Fibroblast of skin of abdomen (primary cell): ENCODE measurements at regions not wholly inside any gene's neighbourhood (a gene's known extent, or its start where the extent isn't known, plus 50 kb on each side); places are given as distances from the start of the nearest gene placed in this dataset.

ENCODE experiments used
- DNase-seq: peaks from one replicate; pipeline ENCODE4 v3.0.0-alpha.2; 2013

DNA sequence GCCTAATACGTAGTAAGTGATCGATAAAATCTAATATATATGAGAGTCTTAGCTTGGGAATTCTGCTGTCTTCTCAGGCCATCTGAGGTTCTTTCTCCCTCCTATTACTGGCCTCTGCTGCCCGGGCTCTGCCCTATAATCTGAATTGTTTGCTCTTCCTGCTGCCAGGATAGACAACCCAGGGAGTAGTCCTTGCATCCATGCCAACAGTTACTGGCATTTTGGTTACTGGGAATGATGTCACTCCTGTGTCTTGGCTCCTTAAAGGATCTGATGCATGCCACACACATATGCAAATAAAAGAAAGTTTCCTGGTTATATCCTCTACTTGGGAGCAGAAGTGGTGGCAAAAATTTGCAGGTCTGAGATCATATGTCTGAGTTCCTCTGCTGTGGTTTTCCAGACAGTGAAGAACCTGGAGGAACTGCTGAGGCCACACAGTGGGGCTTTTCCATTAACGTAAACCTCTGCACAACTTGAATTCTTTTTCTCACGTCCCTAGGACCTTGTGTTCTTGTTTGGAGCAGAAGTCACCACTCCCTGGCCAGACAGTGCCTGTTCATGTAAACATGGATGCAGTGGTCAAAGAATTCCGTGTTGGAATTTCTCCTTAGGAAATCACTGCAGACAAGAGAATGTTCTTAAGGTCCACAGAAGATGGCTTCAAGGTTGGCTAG is 320.6 kb upstream of the TBX3 start:
- DNase-seq, result no peak

DNA sequence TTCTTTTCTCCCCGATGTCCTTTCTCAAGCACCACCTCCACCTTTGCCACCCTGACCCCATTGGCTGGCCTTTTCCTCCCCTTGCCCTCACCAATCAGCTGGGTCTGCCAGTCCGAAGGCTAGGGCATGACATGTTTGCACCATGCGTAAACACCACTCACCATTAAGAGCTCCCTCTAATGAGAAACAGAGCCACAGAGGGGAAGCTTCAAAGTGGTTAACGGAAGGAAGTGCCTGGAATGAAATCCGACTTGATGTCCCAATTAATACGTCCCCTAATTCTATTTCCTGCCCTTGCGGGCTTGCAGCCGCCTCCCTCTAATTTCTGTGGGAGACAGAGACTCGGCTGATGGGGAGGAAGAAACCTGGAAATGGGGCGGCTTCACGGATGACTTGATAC is 318.5 kb upstream of the TBX3 start:
- DNase-seq, result peak; percentile 16

DNA sequence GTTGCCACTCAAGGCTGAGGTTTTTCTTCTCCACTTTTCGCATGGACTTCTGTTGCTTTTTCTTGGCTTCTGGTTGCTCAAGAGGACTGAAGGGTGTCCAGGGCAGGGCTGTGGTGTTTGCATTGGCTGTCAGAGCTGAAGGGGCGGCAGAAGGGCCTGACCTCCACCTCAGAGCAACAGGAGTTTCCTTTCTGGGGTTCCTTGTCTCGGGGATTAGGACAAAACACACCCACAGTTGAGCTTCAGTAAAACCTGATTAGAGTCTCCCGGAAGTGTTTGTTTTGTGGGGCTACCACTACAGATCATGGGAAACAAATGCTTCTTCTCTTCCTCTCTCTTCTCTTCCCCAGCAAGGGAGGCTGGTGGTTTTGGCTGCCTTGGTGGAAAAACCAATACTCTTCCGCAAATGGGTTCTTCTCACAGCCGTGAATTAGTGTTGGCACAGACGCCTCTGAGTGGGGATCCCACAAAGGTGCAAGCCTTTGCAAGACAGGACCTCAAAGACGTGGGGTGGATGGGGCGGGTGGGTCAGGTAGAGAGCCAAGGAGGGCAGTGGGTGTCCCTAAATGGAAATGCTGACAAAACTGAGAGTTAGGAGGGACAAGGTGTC is 317.7 kb upstream of the TBX3 start:
- DNase-seq, result no peak

DNA sequence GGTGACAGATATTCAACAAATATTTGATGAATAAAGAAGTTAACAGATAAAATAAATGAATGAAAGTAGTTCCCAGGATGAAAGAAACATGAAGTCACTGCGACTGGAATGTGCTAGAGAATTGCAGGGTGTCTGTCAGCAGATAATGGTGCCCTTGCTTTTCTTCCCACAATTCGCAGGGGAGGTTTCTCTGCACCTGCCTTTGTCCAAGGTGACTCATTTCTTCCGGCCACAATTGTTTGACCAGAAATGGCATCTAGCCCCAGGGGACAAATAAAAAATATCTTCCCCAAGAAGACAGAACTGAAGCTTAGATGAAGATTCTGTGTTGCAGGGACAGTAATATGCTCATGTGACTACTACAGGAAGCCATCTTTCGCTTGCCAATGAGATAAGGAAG is 316.1 kb upstream of the TBX3 start:
- DNase-seq, result peak; percentile 22

DNA sequence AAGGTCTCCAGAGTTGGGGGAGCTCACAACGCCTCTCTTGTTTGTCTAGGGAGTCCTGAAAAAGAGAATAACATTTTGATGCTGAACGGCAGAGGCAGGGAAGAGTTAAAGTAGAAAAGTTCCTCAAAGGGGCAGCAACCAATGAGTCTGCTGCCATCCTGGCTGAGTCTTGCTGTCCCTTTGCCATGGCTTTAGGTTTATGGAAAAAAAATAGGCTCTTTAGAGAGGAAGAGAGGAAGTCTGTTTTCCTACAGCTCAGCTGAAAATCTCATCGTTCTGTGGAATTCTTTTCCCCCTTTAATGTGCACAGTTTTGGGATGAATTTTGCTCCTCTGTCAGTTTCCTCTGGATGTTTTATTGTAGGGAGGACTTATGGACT is 314.8 kb upstream of the TBX3 start:
- DNase-seq, result no peak

DNA sequence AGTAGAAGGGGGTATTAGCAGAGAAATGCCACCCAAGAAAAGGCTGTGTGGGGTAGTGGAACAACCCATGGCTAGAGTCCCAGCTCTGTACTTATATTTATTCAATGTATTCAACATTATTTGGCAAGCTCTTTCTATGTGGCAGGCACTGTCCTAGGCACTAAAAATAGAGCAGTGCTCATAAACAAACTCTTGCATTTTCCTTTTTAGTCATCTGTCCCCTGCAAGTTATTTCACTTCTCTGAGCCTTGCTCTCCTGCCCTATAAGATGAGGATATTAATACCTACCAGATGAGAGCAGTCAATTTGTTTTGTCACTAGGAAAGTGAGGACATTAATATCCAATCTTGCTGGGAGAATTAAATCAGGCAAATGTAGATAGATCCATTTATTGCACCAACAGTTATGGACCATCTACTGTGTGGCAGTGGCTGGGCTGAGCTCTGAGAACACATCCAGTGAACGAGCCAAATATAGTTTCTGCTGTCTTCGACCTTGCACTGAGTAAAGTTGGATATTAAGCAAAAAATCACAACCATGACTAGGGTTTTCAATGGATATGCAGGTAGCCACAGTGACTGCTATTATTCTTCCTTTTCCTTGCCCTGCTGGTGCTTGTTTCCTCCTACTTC is 314.3 kb upstream of the TBX3 start:
- no peak for DNase-seq

DNA sequence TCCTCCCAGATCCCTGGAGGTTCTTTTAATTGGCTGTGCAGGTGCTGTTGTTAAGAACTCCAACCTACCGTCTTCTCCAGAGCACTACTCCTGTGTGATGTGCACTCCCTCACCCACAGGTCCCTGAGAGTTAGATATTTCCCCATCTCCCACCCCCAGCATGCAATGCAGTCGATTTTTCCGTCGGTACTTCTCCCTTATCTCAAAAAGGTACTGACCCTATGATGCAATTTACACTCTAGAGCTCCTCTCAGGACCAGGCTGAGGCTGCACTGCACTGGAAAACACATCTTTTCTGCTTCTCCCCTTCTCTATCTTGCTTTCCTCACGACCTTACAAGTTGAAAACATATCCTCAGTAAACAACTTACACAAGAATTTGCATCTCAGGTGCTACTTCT is 312.4 kb upstream of the TBX3 start:
- no peak for DNase-seq

DNA sequence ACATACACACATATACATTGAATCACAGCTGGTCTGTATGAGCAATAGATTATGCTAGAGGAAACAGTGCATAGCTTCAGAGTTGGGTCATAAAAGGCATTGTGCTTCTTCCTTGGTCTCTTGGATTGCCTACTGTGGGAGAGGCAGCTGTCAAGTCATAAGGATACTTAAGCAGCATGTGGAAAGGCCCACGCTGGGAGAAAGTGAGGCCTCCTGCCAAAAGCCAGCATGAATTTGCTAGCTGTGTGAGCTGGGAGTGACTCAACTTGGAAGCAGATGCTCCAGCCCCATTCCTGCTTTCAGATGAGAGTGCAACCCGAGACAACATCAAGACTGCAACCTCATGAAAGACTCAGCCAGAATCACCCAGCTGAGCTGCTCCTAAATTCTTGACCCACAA is 311.9 kb upstream of the TBX3 start:
- DNase-seq, result peak; percentile 52

DNA sequence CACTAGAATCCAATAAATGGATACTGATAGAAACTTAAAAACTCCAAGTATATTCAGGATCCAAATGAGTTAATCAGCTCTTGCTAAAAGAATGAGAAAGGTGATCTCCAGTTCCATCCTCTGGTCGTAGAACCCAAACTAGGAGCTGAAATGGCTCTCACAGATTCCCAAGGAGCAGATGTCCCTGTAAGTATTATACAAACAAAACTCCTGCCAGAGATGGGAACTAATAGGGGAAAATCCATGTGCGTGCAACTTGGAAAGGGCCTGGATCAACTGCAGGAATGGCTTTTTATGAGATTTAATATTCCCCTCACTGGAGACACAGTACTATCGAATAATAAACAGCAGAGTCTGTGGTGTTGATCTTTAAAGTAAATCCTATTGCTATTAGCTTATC is 309.2 kb upstream of the TBX3 start:
- DNase-seq, result no peak

DNA sequence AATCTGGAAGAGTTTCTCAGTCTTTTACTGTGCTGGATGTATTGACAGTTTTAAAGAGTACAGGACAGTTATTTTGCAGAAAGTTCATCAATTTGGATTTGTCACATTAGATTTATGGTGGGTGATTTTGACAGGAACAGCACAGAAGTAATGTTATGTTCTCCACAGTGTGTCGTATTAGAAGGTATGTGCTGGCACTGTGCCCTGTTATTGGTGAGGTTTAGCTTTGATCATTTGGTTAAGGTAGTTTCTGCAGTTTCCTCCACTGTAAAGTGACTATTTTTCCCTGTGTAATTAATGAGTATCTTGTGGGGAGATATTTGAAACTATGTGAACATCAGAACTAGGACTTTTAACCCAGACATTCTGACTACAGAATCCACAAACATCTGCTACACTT is 308.5 kb upstream of the TBX3 start:
- peak; percentile 40 for DNase-seq

DNA sequence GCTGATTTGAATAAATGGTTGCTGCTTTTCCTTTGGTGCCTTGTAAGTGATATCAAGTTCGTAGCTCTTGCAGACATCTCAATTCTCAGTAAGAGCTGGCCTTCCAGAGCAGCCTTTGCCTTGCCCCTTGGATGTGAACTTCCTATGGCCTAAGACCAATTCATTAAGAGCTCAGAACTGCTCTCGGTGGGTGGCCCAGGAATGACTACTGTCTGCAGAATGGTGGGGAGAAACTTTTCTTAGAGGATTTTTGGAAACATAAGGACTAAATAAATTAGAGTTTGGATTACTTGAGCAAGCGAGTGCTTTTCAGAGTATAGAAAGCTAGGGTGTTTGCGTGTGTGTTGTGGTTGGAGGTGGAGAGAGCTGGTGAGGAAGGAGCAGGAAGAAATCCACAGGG is 306.4 kb upstream of the TBX3 start:
- DNase-seq, result no peak

DNA sequence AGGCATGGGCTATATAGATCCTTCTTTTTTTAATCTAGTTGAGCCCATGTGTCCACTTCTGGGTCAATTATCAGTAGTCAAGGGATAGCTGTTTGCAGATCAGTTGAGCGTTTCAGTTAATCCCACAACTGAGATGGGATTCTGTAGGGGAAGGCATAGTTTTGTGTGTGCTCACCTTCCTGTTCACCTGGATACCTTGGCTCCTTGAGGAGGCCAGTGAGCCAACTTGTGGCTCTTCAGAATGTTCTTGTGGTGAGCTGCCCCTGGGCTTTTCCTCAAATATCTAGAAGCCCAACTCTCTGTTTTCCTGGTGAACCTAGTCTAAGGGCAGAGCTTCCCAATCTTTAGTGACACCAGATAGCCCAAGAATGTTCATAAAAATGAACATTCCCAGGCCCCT is 302.9 kb upstream of the TBX3 start:
- DNase-seq, result no peak

DNA sequence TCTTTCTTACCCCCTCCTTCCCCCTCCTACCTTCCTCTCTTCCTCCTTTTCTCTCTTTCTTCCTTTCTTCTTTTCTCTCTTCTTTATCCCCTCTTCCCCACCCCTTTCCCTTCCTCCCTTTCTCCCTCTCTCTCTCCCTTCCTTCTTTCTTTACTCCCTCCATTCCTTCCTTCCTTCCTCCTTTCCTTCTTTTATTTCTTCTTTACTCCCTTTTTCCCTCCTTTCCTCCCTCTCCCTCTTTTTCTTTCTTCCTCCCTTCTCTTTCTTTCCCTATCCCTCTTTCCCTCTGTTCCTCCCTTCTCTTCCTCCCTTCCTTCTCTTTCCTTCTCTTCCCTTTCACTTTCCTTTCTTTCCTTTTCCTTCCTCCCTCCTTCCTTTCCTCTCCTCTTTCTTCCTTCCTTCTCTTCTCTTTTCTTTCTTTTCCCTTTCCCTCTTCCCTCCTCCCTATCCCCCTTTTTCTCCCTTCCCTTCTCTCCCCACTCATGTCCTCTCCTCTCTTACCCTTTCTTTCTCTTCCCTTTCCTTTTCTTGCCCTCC is 302.3 kb upstream of the TBX3 start:
- DNase-seq, result no peak

DNA sequence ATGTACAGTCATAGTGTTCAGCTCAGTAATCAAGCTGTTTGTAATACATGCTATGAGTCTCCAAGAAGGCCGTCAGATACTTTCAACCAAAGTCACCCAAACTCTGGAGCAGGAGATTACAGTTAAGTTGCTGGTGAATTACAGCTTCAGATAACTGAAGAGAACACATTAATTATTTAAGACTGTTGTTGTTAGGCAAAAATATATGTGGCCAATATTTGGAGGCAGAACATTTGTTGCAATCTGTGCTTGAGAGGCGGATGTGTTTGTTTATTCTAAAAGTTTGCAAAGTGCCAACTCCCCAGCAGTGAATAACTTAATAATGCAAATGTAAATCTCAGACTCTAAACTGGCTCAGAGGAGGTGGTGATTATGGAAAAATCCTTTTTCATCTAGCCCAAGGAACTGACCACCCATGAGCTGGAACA is 300.7 kb upstream of the TBX3 start:
- DNase-seq, result no peak

DNA sequence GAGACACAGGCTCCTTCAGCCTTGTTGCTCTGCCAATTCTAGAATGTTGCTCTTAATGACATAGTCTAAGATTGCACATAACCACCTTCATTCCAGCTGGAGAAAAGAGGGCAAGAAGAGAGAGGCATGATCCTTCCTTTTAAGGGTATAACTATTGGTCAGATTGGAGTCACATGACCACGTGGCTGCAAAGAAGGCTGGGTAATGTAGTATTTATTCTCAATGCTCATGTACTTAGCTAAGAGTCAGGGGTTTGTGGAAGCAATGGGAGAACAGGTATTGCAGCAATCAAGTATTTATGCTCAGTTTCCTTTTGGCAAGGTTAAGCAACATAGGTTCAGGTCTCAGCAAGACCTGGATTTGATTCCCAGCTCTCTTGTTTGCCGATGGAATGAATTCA is 298.8 kb upstream of the TBX3 start:
- peak; percentile 22 for DNase-seq

DNA sequence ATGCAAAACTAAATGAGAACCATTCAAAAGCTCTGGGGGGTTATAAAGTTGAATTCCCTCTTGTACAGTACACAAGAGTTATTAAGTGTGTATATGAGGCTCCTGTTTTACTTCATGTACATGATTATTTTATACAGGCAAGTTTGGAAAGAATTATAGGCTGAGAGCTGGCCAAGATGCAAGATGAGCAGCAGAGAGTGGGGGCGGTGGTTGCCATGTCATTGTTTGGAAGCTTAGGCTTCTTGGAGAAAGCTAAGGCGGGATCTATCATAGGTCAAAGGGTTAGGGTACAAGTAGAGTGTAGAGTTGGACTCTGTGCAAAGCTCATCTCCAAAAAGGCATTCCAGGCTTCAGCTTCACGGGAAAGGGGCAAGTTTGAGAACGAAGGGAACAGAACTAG is 297.1 kb upstream of the TBX3 start:
- peak; percentile 28 for DNase-seq

DNA sequence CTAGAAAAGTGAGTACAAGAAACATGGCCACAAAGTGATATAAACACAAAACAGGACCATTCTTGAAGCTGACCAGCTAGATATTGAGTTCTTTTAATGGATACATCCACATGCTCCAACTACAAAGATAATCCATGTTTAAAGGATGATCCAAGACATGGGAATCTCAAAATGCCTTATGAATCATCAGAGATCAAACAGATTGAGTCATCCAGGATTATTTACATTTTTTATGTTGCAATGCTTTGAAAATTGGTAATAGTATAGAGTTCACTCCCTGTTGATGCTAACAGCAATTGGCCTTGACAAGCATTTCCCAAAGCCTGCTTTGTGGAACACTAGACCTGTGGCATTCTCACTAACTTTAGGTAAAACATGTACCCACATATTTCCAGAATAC is 293.0 kb upstream of the TBX3 start:
- DNase-seq, result peak; percentile 83

DNA sequence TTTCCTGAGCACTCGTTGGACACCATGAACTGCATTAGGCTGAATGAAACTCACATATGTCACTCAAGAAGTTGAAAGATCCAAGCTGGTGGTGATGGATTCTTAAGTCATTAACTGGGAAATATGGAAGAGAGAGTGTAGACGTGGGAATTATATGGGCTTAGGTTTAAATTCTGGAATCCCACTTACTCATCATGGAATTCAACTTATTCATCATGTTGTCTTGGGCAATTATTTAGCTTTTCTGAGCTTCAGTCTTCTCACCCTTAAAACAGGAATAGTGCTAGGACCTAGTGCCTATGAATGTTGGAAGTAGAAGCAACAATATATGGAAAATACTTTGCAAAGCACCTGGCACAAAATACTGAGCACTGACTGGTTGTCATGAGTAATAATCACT is 292.4 kb upstream of the TBX3 start:
- peak; percentile 57 for DNase-seq

DNA sequence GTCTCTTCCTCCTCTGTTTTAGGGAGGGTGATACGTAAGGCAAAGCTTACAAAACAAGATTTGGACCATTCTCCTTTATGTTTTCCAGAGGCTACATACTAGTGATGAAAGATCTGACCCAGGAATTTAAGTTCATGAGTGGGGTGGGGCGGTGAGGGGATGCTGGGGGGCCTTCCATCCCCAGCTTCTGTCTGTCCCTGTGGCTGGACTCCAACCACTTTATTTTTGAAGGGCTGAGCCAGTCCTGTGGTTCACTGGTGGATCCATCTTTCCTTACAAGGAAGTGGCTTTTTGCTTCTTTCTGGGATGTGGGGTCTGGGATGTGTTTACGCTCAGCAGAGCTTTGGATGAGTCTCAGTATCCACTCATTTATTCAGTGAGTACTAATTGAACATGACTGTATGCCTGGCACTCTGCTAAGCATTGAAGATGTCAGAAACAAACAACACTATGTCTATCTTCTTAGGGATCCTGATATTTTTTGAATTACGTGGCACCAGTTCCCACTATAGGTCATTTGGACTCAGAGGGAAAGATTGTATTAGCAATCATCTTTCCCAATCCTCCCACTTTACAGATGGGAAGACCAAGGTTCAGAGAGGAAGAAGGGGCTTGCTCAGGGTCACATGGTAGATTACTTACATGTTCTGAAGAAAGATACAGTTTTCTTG is 291.8 kb upstream of the TBX3 start:
- peak; percentile 19 for DNase-seq

DNA sequence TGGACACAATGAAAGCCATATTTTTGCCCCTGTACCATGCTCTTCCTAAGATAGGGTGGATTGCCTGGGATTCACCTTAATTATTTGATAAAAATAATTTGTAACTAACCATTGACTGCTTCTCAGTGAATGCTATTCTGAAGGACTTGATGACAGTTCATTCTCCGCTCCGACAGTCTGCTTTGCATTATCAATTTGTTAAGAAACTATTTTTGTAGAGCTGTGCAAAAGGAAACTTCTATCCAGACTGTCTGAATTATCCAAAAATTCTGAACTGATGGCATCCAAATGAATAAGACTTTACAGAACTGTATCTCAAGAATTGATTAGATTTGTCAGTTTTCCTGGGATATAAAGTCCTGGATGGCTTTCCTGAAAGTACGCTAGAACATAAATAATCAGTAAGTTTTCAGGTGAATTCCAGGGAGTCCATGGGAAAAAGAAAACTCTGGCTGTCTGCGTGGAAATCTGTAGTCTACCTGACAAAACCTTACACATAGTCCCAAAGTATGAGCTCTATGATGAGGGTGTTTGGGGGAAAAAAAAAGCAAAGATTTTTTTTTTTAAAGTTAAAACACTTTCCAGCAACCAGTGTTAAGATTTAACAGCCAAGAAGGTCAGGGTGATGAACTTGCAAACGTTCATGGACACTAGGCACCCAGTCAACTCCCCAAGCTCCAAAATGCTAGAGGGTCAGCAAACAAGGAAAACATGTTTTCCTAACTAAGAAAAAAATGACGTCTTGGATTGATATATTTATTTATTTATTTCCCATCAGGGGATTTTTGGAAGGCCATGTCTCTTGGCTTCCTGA is 291.1 kb upstream of the TBX3 start:
- DNase-seq, result no peak

DNA sequence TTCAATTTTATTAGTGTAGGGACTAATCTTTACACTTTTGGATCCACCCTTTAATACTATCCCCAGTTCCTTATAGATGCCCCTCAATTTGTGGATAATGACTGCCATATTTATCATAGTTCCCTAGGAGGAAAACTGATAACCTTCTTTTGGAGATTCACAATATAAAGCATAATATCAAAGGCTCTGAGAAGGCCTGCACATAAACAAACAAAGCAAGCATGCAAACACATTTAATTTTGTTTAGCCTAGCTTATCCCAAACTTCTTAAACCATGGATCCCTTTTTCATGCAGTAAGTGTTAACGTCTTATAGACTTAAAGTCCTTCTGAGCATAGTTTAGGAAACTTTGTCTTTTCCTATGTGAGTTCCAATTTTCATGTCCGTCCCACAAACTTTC is 290.4 kb upstream of the TBX3 start:
- no peak for DNase-seq

DNA sequence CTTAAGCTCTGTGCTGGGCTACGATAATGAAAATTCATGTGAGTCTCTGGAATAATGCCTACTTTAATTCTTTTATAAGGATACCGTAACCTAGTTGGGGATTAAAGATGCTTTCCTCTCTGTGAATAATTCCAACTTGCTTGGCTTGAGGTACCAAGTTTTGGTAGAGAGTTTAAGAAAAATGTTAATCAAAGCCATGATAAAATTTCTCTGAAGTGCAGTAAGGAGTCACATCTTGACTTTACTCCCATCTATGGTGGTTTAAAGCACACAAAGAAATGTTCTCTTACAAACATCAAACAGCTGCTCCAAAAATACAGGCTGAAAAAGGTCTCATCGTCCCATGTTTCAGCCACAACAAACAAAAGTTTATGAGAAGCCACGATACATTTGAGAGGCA is 284.8 kb upstream of the TBX3 start:
- DNase-seq, result no peak

DNA sequence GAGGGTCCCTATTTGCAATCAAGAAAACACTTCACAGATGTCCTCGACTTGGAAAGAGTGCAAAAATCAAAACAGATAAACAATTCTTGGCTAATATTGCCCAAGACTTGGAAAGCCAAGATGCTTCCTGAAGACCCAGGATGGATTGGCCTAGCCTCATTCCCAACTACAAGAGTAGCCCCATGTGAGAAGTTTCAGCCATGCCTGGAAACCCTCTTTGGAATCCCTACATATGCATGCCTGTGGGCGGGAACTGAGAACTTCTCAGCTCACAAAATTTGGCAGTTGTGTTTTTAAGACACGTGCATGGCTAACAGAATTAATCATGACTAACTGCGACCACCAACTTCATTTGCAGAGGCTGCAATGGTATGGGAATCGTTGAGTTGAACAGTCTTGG is 283.2 kb upstream of the TBX3 start:
- peak; percentile 39 for DNase-seq
